ENCODE measurements at regions not wholly inside any gene's neighbourhood (a gene's known extent, or its start where the extent isn't known, plus 50 kb on each side); places are given as distances from the start of the nearest gene placed in this dataset.

- H3K27ac ChIP-seq: no peak overlapping the region
- no peak for DNase-seq
- H3K9me3 ChIP-seq: peaks cover 0 to 6% (median 3%) of the 10 kb centered on the region in 4 donors
- no peak for TF ChIP-seq CTCF (IDR thresholded peaks at IDR 0.05)
- TF ChIP-seq POLR2AphosphoS5 (IDR thresholded peaks at IDR 0.05): no peak
- no peak for TF ChIP-seq EP300 (IDR thresholded peaks at IDR 0.05)
- no peak for TF ChIP-seq POLR2A (IDR thresholded peaks at IDR 0.05)
- no peaks in the 10 kb centered on the region for H3K4me1 ChIP-seq
- WGBS, 2 donors: 58 to 75% methylated on average over 5 of the region's 5 CpGs
- intact Hi-C loops (cut with DNase I): no loop called here
- H3K4me3 ChIP-seq: no peak overlapping the region
- H3K36me3 ChIP-seq: no peaks in the 10 kb centered on the region
- H3K27me3 ChIP-seq: no peaks in the 10 kb centered on the region
Measured at GRCh38 chr20:40835321-40835720, 146.3 kb upstream of the MAFB start.

- Histone ChIP-seq H3K9me3 (peaks cover 0 to 6% (median 3%) of the 10 kb centered on the region in 4 donors), H3K4me3 (no peak overlapping the region), H3K4me1 (no peaks in the 10 kb centered on the region), H3K27ac (no peak overlapping the region), H3K27me3 (no peaks in the 10 kb centered on the region), H3K36me3 (no peaks in the 10 kb centered on the region)
- TF ChIP-seq POLR2AphosphoS5 (IDR thresholded peaks at IDR 0.05): no peak
- 18 to 67% methylated on average over 3 of the region's 3 CpGs for WGBS, 2 donors
- no peak for DNase-seq
- intact Hi-C loops (cut with DNase I): no loop called here
Measured at GRCh38 chr20:40838509-40838908, 149.5 kb upstream of the MAFB start.

GRCh38 chr20:40843251-40843650 is 154.2 kb upstream of the MAFB start:
- intact Hi-C loops (cut with DNase I): no loop called here
- no peak for TF ChIP-seq CTCF (IDR thresholded peaks at IDR 0.05)
- no peak for TF ChIP-seq EP300 (IDR thresholded peaks at IDR 0.05)
- TF ChIP-seq POLR2A (IDR thresholded peaks at IDR 0.05): no peak
- no peak for TF ChIP-seq POLR2AphosphoS5 (IDR thresholded peaks at IDR 0.05)
- no peaks in the 10 kb centered on the region for H3K36me3 ChIP-seq
- 45 to 60% methylated on average over 1 of the region's 1 CpG for WGBS, 2 donors
- no peak overlapping the region for H3K27ac ChIP-seq
- DNase-seq: no peak
- no peak overlapping the region for H3K4me3 ChIP-seq
- H3K4me1 ChIP-seq: no peaks in the 10 kb centered on the region
- peaks cover 0 to 5% (median 0%) of the 10 kb centered on the region in 3 donors for H3K27me3 ChIP-seq
- peaks cover 0 to 2% (median 0%) of the 10 kb centered on the region in 4 donors for H3K9me3 ChIP-seq

GRCh38 chr20:40844332-40844731 is 155.3 kb upstream of the MAFB start:
- DNase-seq: no peak
- WGBS, 2 donors: 86 to 89% methylated on average over 7 of the region's 7 CpGs

GRCh38 chr20:40848096-40848495 is 159.1 kb upstream of the MAFB start:
- Histone ChIP-seq H3K4me1 (no peaks in the 10 kb centered on the region), H3K36me3 (no peaks in the 10 kb centered on the region), H3K9me3 (peaks cover 0 to 2% (median 0%) of the 10 kb centered on the region in 4 donors), H3K27me3 (peaks cover 0 to 5% (median 0%) of the 10 kb centered on the region in 3 donors), H3K27ac (no peak overlapping the region), H3K4me3 (no peak overlapping the region)
- WGBS, 2 donors: 77 to 83% methylated on average over 11 of the region's 11 CpGs
- intact Hi-C loops (cut with DNase I): no loop called here
- no peak for TF ChIP-seq POLR2AphosphoS5 (IDR thresholded peaks at IDR 0.05)
- TF ChIP-seq CTCF (IDR thresholded peaks at IDR 0.05): no peak
- TF ChIP-seq POLR2A (IDR thresholded peaks at IDR 0.05): no peak
- no peak for TF ChIP-seq EP300 (IDR thresholded peaks at IDR 0.05)
- no peak for DNase-seq

More at GRCh38 chr20:40844332-40844731, 155.3 kb upstream of the MAFB start:
- Histone ChIP-seq H3K36me3 (no peaks in the 10 kb centered on the region), H3K4me3 (no peak overlapping the region), H3K4me1 (no peaks in the 10 kb centered on the region), H3K27ac (no peak overlapping the region), H3K27me3 (peaks cover 0 to 5% (median 0%) of the 10 kb centered on the region in 3 donors), H3K9me3 (peaks cover 0 to 2% (median 0%) of the 10 kb centered on the region in 4 donors)
- no peak for TF ChIP-seq EP300 (IDR thresholded peaks at IDR 0.05)
- no peak for TF ChIP-seq POLR2A (IDR thresholded peaks at IDR 0.05)
- TF ChIP-seq POLR2AphosphoS5 (IDR thresholded peaks at IDR 0.05): no peak
- no peak for TF ChIP-seq CTCF (IDR thresholded peaks at IDR 0.05)
- intact Hi-C loops (cut with DNase I): no loop called here
